ENCODE measurements at regions not wholly inside any gene's neighbourhood (a gene's known extent, or its start where the extent isn't known, plus 50 kb on each side); places are given as distances from the start of the nearest gene placed in this dataset.

DNA sequence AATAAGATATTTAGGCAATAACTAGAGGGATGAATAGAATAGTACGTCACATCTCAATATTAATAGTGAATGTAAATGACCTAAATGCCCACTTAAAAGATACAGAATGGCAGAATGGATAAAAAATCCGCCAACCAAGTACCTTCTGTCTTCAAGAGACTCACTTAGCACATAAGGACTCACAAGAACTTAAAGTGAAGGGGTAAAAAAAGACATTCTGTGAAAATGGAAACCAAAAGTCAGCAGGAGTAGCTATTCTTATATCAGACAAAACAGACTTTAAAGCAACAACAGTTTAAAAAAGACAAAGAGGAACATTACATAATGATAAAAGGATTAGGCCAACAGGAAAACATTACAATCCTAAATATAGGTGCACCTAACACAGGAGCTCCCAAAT lies 56.7 kb upstream of the DSC1 start:
- TF ChIP-seq, protein P1, sequence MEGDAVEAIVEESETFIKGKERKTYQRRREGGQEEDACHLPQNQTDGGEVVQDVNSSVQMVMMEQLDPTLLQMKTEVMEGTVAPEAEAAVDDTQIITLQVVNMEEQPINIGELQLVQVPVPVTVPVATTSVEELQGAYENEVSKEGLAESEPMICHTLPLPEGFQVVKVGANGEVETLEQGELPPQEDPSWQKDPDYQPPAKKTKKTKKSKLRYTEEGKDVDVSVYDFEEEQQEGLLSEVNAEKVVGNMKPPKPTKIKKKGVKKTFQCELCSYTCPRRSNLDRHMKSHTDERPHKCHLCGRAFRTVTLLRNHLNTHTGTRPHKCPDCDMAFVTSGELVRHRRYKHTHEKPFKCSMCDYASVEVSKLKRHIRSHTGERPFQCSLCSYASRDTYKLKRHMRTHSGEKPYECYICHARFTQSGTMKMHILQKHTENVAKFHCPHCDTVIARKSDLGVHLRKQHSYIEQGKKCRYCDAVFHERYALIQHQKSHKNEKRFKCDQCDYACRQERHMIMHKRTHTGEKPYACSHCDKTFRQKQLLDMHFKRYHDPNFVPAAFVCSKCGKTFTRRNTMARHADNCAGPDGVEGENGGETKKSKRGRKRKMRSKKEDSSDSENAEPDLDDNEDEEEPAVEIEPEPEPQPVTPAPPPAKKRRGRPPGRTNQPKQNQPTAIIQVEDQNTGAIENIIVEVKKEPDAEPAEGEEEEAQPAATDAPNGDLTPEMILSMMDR (conservative IDR thresholded peaks at IDR 0.05), result no peak
- TF ChIP-seq ZFX (IDR thresholded peaks at IDR 0.05), result no peak

All from C4-2B (cell line).